OCI-M1 (cell line): ENCODE measurements at regions not wholly inside any gene's neighbourhood (a gene's known extent, or its start where the extent isn't known, plus 50 kb on each side); places are given as distances from the start of the nearest gene placed in this dataset.

Source experiments
- DNase-seq: peaks from one replicate; lab custom pipeline; 2025; lab: John Stamatoyannopoulos, UW

GRCh38 chr1:232476538-232476950 lies 153.4 kb downstream of the SIPA1L2 start:
- no peak for DNase-seq

DNA sequence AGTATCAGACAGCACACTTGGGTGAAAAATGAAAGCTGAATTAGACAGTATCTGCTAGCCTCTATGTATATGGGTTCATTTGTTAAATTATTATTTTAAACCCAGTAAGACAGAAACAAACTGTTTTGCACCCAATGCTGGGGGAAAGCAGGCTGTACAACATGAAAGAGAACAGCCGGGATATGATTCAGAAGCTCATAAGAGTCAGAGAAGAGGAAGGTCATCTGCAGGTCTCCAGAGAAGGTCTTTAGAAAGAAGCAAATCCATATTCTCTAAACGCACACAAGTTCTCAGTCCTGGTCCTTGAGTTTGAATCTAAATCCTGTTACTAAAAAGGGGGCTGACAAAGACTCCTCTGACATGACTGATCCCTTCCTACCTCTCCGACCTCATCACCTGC lies 155.1 kb downstream of the SIPA1L2 start:
- DNase-seq, result no peak

- no peak for DNase-seq
These were observed 156.0 kb downstream of the SIPA1L2 start for GRCh38 chr1:232473900-232474299.

DNA sequence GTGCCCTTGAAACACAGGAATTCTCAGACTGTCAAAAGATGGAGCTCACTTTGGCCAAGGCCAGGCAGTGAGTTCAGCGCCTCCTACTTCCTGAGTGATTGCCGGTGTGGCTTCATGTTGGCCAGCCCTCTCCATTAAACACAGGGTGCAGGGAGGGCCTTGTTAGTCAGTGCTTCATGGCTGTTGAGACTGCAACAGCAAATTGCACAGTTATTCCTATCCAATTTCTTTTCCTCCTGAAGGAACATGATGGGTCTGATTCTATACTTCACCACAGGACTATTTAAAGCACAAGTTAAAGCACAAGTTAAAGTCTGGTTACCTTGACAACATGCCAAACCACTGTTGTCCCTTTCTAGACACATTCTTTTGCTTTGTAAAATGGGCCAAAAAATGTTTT lies 156.6 kb downstream of the SIPA1L2 start:
- DNase-seq, result no peak

- DNase-seq, result no peak
These were observed 157.4 kb downstream of the SIPA1L2 start for GRCh38 chr1:232472485-232473041.

GRCh38 chr1:232471250-232471649 lies 158.7 kb downstream of the SIPA1L2 start:
- DNase-seq, result no peak

GRCh38 chr1:232470711-232471110 lies 159.2 kb downstream of the SIPA1L2 start:
- DNase-seq, result no peak

DNA sequence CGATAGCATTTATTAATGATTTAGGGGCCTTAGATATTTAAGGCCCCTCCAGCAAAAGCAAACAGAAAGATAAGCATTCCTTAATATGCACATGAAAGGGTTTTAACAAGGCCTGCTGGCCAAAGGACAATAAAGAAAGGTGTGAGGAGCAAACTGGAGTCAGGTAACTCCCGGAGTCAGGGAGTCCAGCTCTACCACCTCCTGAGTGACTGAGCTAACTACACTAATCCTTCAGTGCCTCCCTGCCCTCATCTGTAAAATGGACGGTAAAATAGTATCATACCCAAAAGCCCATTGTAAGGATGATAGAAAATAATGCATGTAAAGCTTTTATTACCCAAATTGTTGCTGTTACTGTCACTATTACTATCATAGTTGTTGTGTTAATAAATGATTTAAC lies 161.7 kb downstream of the SIPA1L2 start:
- no peak for DNase-seq

DNA sequence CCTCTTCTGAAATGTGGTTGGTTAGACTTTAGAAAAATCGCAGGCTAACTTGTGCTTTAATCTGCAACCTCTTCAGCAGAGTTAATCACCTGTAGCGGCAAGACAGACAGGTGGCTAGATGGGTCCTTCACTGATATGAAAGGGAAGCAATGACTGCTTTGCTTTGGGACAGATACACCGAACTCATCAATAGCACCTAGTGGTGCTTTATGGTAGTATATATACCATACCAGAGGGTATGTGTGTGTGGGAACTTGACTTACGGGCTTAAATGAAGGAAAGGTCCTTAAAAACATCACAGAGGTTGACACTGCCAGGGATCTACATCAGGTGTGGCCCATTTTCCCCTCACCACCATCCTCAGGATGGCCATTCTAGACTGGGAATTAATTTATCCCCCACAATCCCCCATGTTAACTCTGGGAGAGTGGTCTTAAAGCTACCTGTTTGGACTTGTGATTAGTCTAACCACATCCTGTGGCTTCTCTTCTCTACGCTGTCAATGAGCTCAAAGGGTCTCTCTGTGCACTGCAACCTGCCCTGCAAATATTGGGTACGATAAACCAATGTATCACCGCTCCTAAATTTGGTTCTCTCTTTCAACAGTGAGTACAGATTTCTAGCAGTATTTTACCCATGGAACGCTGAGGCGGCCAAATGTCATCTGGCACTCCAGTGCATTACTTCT lies 162.7 kb downstream of the SIPA1L2 start:
- DNase-seq, result no peak

- DNase-seq, result no peak
These were observed 165.6 kb downstream of the SIPA1L2 start for GRCh38 chr1:232464325-232464724.

GRCh38 chr1:232463225-232463624 lies 166.7 kb downstream of the SIPA1L2 start:
- no peak for DNase-seq

GRCh38 chr1:232462213-232462612 lies 167.7 kb downstream of the SIPA1L2 start:
- no peak for DNase-seq

GRCh38 chr1:232459826-232460225 lies 170.1 kb downstream of the SIPA1L2 start:
- DNase-seq, result no peak

- DNase-seq, result no peak
These were observed 170.8 kb downstream of the SIPA1L2 start for GRCh38 chr1:232459087-232459486.

GRCh38 chr1:232457595-232457994 lies 172.3 kb downstream of the SIPA1L2 start:
- DNase-seq, result no peak

GRCh38 chr1:232456714-232457113 lies 173.2 kb downstream of the SIPA1L2 start:
- DNase-seq, result no peak

- no peak for DNase-seq
These were observed 175.6 kb downstream of the SIPA1L2 start for GRCh38 chr1:232454227-232454886.

DNA sequence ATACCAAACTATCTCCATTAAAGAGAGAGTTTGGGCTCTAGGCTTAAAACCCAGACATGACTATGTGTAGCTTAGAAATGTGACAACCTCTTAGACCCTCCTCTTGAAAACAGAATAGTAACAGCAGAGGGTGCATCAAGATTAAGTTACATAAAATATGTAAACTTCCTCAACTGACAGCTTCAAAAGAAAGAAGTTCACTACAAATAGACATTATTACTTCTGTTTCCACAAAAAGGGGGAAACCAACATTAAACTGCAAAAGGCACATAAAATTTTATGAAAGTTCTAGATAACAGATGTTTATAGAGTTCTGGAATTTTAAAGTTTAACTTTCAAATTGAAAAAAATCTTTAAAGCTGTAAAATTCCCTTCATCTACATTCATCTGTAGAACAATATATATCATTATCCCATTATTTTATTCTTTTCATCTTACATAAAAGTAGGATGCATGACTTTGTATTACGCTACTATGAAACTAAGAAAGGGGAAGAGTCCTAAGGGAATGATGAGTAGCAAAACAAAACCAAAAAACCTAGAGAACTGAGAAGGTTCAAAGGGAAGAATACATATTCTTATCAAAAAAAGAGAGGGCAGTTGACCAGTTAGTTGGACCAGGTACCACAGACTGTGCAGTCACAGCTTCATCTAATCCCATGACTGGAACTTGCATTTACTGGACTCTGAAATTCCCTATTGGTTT lies 177.0 kb downstream of the SIPA1L2 start:
- DNase-seq, result no peak

GRCh38 chr1:232452117-232452516 lies 177.8 kb downstream of the SIPA1L2 start:
- no peak for DNase-seq

DNA sequence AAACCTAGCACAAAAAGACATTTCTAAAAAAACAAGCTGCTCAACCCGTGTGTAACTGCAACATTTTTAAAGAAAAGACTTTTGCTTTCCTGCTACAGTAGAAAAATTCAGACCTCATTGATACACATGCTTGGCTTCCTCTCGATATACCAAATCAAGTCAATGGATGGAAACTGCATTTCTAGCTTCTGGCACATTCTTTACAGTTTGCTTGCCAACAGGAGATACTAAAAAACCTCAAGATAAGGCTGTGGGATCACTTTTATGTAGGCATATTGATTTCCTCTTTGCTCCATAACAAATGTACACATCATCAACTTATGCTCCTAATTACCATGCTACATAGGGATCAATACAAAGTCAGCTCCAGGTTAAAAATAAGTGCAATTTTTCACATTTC lies 178.4 kb downstream of the SIPA1L2 start:
- DNase-seq, result no peak

DNA sequence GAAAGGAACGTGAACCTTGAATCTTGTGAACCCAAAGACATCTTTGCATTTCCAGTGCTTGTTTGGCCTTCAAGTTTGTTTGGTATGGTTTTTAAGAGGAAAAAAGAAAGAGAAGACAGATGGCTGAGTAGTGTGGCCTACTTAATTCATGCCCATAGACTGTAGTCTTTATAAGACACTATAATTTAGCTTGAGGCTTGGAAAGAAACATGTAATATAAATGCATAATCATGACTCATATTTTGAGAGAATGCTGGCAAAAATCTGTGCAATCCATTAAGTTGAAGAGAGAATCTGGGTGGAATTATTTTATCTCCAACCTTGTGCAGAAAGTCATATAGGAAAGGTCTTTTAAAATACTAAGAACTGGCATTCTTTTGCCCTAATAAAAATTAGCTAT lies 179.3 kb downstream of the SIPA1L2 start:
- DNase-seq, result no peak

GRCh38 chr1:232447125-232447524 lies 182.8 kb downstream of the SIPA1L2 start:
- DNase-seq, result no peak
